Osteoblast (primary cell): ENCODE measurements at regions not wholly inside any gene's neighbourhood (a gene's known extent, or its start where the extent isn't known, plus 50 kb on each side); places are given as distances from the start of the nearest gene placed in this dataset.

Experiments used
- DNase-seq: peaks from one replicate; pipeline ENCODE4 v3.0.0; 2011; ENCODE audit warnings: low spot score, mixed read lengths; ENCODE audit not compliant: insufficient read length; ENCODE audit errors: missing footprints
- H2AFZ ChIP-seq: 2 replicates; pipeline ENCODE4 v1.6.0; 2011; ENCODE audit warnings: mild to moderate bottlenecking, low read length
- H3K27ac ChIP-seq: 2 replicates; pipeline ENCODE4 v1.5.1; 2011; ENCODE audit warnings: mild to moderate bottlenecking, low read depth, low read length, moderate library complexity
- H3K27me3 ChIP-seq: 2 replicates; pipeline ENCODE4 v1.6.0; 2012; ENCODE audit warnings: mild to moderate bottlenecking, control low read depth, inconsistent platforms, low read length, moderate library complexity; ENCODE audit not compliant: insufficient read depth
- H3K36me3 ChIP-seq: 2 replicates; pipeline ENCODE4 v1.5.1; 2011; ENCODE audit warnings: mild to moderate bottlenecking, low read length, control low read depth, moderate library complexity; ENCODE audit not compliant: insufficient read depth
- H3K4me1 ChIP-seq: 2 replicates; pipeline ENCODE4 v1.5.1; 2011; ENCODE audit warnings: mild to moderate bottlenecking, low read length, control low read depth, moderate library complexity; ENCODE audit not compliant: insufficient read depth
- H3K4me2 ChIP-seq: 2 replicates; pipeline ENCODE4 v1.6.0; 2011; ENCODE audit warnings: mild to moderate bottlenecking, low read length; ENCODE audit not compliant: insufficient read depth
- H3K4me3 ChIP-seq: fragments of 200-600 bp; sonication (generic); 3 replicates; pipeline ENCODE4 v1.5.1; 2012; ENCODE audit warnings: mild to moderate bottlenecking, low read length, inconsistent platforms; ENCODE audit not compliant: insufficient read depth
- H3K79me2 ChIP-seq: 2 replicates; pipeline ENCODE4 v1.6.0; 2012; ENCODE audit warnings: mild to moderate bottlenecking, low read length, control low read depth, inconsistent platforms; ENCODE audit not compliant: insufficient read depth
- H3K9me3 ChIP-seq: 2 replicates; pipeline ENCODE4 v1.5.1; 2011; ENCODE audit warnings: low read depth, low read length, control low read depth
- H4K20me1 ChIP-seq: 2 replicates; pipeline ENCODE4 v1.6.0; 2012; ENCODE audit warnings: mild to moderate bottlenecking, low read length, control low read depth; ENCODE audit not compliant: insufficient read depth
- CTCF ChIP-seq: IDR thresholded peaks from 2 replicates; pipeline ENCODE4 v1.5.1; 2011; ENCODE audit warnings: mild to moderate bottlenecking, low read depth, low read length, moderate library complexity; ENCODE audit errors: extremely low read depth

- H3K9me3 ChIP-seq: no peaks in the 10 kb centered on the region
- no peaks in the 10 kb centered on the region for H3K27me3 ChIP-seq
- H2AFZ ChIP-seq: no peak overlapping the region
- TF ChIP-seq CTCF: no peak
- H3K4me3 ChIP-seq: no peak overlapping the region
- H3K27ac ChIP-seq: no peak overlapping the region
- H3K4me2 ChIP-seq: no peak overlapping the region
- no peaks in the 10 kb centered on the region for H3K36me3 ChIP-seq
- H4K20me1 ChIP-seq: no peaks in the 10 kb centered on the region
- no peaks in the 10 kb centered on the region for H3K79me2 ChIP-seq
- DNase-seq: no peak
- no peaks in the 10 kb centered on the region for H3K4me1 ChIP-seq
Measured at GRCh38 chr4:132556316-132556715, 592.8 kb upstream of the PCDH10 start.

- H2AFZ ChIP-seq: no peak overlapping the region
- no peaks in the 10 kb centered on the region for H3K9me3 ChIP-seq
- H3K4me1 ChIP-seq: no peaks in the 10 kb centered on the region
- no peaks in the 10 kb centered on the region for H3K27me3 ChIP-seq
- no peak overlapping the region for H3K4me3 ChIP-seq
- H4K20me1 ChIP-seq: no peaks in the 10 kb centered on the region
- no peak overlapping the region for H3K4me2 ChIP-seq
- H3K79me2 ChIP-seq: no peaks in the 10 kb centered on the region
- H3K36me3 ChIP-seq: no peaks in the 10 kb centered on the region
- H3K27ac ChIP-seq: no peak overlapping the region
- DNase-seq: no peak
- TF ChIP-seq CTCF: no peak
Measured at GRCh38 chr4:132557660-132558059, 591.4 kb upstream of the PCDH10 start.

- TF ChIP-seq CTCF: no peak
- Histone ChIP-seq H3K4me3 (no peak overlapping the region), H3K4me2 (no peak overlapping the region), H3K27ac (no peak overlapping the region), H3K4me1 (no peaks in the 10 kb centered on the region), H3K27me3 (no peaks in the 10 kb centered on the region), H2AFZ (no peak overlapping the region), H4K20me1 (no peaks in the 10 kb centered on the region), H3K79me2 (no peaks in the 10 kb centered on the region), H3K9me3 (peaks cover 7% of the 10 kb centered on the region), H3K36me3 (no peaks in the 10 kb centered on the region)
- DNase-seq: no peak
Measured at GRCh38 chr4:132564920-132565319, 584.2 kb upstream of the PCDH10 start.

- DNase-seq: no peak
- H3K27me3 ChIP-seq: no peaks in the 10 kb centered on the region
- no peaks in the 10 kb centered on the region for H3K36me3 ChIP-seq
- no peak overlapping the region for H3K4me3 ChIP-seq
- H4K20me1 ChIP-seq: no peaks in the 10 kb centered on the region
- H3K9me3 ChIP-seq: peaks cover 7% of the 10 kb centered on the region
- no peak for TF ChIP-seq CTCF
- no peak overlapping the region for H3K27ac ChIP-seq
- no peak overlapping the region for H3K4me2 ChIP-seq
- no peak overlapping the region for H2AFZ ChIP-seq
- H3K79me2 ChIP-seq: no peaks in the 10 kb centered on the region
- no peaks in the 10 kb centered on the region for H3K4me1 ChIP-seq
Measured at GRCh38 chr4:132565542-132565941, 583.6 kb upstream of the PCDH10 start.
